NCI-H510A treated with DMSO at 0.1 percent for 48 hours (cell line): ENCODE measurements at regions not wholly inside any gene's neighbourhood (a gene's known extent, or its start where the extent isn't known, plus 50 kb on each side); places are given as distances from the start of the nearest gene placed in this dataset.

Experiments
- DNase-seq: peaks from one replicate; lab custom pipeline; 2025; lab: John Stamatoyannopoulos, UW

GRCh38 chr6:37105148-37106050 is 64.6 kb upstream of the PIM1 start:
- peak; percentile 86 for DNase-seq

GRCh38 chr6:37106051-37106363 is 63.9 kb upstream of the PIM1 start:
- DNase-seq = no peak

GRCh38 chr6:37106554-37106953 is 63.4 kb upstream of the PIM1 start:
- DNase-seq = no peak

- DNase-seq = no peak
Measured at GRCh38 chr6:37106982-37107491, 62.9 kb upstream of the PIM1 start.

GRCh38 chr6:37109714-37110499 is 60.0 kb upstream of the PIM1 start:
- DNase-seq = peak; percentile 60

GRCh38 chr6:37110500-37111461 is 59.2 kb upstream of the PIM1 start:
- peak; percentile 43 for DNase-seq

GRCh38 chr6:37113976-37114375 is 56.0 kb upstream of the PIM1 start:
- no peak for DNase-seq

- DNase-seq = no peak
Measured at GRCh38 chr6:37114612-37115011, 55.3 kb upstream of the PIM1 start.

GRCh38 chr6:37115236-37115895 is 54.6 kb upstream of the PIM1 start:
- DNase-seq = no peak

GRCh38 chr6:37116326-37116725 is 53.6 kb upstream of the PIM1 start:
- DNase-seq = no peak

GRCh38 chr6:37119387-37119886 is 50.5 kb upstream of the PIM1 start:
- no peak for DNase-seq
